GM10266 (cell line): ENCODE measurements at regions not wholly inside any gene's neighbourhood (a gene's known extent, or its start where the extent isn't known, plus 50 kb on each side); places are given as distances from the start of the nearest gene placed in this dataset.
"Not testable (repeated sequence)": the region's sequence is repeated elsewhere in the genome, so short reads cannot be mapped to it uniquely, and the experiment has no call there.

Experiments used
- DNase-seq: peaks from one replicate; pipeline ENCODE4 v3.0.0; 2012; ENCODE audit errors: extremely low spot score
- TF ChIP-seq, protein P1 (sequence below): IDR thresholded peaks from 2 replicates; pipeline ENCODE4 v1.5.1; 2012; ENCODE audit warnings: mild to moderate bottlenecking, low read depth; ENCODE audit not compliant: control insufficient read depth, insufficient read depth; ENCODE audit errors: missing control alignments

GRCh38 chr11:87456499-87456898 lies 418.8 kb downstream of the TMEM135 start:
- TF ChIP-seq, protein P1, sequence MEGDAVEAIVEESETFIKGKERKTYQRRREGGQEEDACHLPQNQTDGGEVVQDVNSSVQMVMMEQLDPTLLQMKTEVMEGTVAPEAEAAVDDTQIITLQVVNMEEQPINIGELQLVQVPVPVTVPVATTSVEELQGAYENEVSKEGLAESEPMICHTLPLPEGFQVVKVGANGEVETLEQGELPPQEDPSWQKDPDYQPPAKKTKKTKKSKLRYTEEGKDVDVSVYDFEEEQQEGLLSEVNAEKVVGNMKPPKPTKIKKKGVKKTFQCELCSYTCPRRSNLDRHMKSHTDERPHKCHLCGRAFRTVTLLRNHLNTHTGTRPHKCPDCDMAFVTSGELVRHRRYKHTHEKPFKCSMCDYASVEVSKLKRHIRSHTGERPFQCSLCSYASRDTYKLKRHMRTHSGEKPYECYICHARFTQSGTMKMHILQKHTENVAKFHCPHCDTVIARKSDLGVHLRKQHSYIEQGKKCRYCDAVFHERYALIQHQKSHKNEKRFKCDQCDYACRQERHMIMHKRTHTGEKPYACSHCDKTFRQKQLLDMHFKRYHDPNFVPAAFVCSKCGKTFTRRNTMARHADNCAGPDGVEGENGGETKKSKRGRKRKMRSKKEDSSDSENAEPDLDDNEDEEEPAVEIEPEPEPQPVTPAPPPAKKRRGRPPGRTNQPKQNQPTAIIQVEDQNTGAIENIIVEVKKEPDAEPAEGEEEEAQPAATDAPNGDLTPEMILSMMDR = no peak
- DNase-seq = no peak

DNA sequence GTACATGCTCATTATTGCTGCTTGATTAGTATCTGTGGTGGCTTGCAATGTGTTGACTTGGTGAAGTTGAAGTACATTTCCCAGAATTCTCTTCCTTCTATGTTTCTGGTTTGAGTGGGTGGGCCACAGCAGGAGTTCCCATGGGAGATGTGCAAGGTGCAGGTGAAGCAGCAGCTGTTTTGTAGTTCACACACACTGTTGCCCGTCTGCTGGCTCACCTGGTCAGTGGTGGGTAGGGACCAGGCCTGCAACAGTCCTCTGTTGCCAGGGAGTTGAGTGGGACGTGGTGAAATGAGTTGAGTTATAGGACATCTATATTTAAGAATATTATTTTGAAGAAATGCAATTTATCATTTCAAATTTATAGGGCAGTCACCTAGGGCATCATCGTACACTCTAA lies 417.4 kb downstream of the TMEM135 start:
- TF ChIP-seq, protein P1 = no peak
- DNase-seq = no peak

DNA sequence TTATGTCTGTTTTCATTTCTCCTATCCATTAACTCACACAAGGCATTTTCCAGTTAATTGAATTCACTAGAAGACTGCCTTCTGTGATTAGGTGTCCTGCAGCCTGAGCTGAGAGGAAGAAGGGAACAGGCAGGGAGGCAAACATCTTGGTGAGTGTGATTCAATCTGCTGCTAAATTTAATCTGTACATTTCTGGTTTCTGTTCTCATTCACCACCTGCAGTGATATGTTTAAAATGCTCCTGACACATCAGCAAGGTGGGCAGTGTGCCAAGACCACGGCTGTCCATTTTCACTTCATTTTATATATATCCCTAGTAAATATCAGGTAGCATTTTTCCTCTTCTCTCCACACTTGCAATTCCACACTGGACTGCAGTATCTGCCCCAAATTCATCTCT lies 416.5 kb downstream of the TMEM135 start:
- DNase-seq = peak; percentile 8
- TF ChIP-seq, protein P1 = no peak

DNA sequence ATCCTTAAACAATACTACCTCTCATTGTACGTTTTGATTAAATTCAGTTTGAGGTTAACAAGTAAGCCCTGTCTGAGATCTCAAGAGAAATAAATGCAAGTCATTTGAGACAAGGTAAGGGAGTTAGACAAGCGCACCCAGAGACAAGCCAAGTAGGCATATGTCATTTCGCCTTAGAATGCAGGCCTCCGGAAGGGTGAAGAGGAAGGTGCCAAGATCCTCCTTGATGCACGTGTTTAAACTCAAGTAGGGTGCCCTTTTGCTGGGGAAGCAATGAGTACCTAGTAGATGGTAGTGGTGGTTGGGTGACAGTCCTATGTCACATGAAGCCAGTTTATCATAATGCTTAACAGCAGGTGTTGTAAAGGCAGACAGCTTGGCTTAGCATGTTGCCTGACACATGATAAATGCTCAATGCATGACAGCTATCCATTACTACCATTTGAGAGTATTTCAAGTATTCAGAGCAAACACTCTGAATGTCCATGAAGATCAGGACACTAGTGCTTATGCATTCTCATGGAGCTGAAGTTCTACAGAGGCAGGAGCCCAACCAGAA lies 415.9 kb downstream of the TMEM135 start:
- TF ChIP-seq, protein P1 = no peak
- DNase-seq = no peak

GRCh38 chr11:87452025-87452424 lies 414.3 kb downstream of the TMEM135 start:
- DNase-seq = not testable (repeated sequence)

DNA sequence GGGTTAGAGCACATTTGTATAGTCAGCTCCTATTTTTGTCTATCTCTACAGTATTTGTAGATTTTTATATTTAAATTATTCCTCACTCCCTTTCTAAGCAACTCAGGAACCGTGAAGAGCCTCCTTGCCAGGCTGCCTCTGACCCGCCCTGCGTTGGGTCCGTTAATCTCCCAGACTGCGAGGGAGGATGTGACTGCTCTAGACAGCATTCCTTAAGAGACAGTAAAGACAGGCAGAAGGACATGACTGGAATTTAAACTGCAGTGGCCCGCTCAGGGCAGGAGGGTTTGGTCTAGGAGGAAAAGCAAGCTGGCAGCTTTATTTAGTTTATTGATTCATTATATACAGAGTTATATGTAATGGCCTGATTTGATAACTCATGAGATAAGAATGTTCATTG lies 413.7 kb downstream of the TMEM135 start:
- no peak for DNase-seq

GRCh38 chr11:87447606-87448005 lies 409.9 kb downstream of the TMEM135 start:
- DNase-seq = no peak
- TF ChIP-seq, protein P1 = no peak

More for the DNA sequence above, 413.7 kb downstream of the TMEM135 start:
- TF ChIP-seq, protein P1 = no peak

GRCh38 chr11:87444993-87445392 lies 407.3 kb downstream of the TMEM135 start:
- TF ChIP-seq, protein P1 = no peak
- no peak for DNase-seq
